HG03520 (cell line): ENCODE measurements at regions not wholly inside any gene's neighbourhood (a gene's known extent, or its start where the extent isn't known, plus 50 kb on each side); places are given as distances from the start of the nearest gene placed in this dataset.
"Not testable (repeated sequence)": the region's sequence is repeated elsewhere in the genome, so short reads cannot be mapped to it uniquely, and the experiment has no call there.

Experiments
- ATAC-seq: cut with Tn5 transposase; IDR thresholded peaks from one replicate; pipeline ENCODE4 v1.9.1; 2021; ENCODE audit warnings: mild to moderate bottlenecking, moderate library complexity; ENCODE audit not compliant: unreplicated experiment

DNA sequence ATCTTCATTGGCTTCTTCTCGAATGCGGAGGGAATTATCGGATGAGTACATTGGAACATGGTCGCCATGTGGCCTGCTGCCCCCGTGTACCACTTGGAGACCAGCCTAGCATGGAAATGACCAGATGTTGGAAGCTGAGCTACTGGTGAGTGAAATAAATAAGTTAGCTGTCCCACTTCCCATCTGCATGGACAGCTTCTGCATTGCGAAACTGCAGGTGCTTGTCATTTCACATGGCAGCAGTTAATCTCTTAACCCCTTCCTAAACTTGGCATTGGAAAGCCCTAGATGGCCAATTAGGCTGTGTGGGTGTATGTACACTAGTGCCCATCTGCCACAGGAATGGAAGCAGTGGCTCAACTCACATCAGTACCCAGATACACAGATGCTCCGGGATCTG, 246.6 kb upstream of the IL12B start:
- no peak for ATAC-seq

DNA sequence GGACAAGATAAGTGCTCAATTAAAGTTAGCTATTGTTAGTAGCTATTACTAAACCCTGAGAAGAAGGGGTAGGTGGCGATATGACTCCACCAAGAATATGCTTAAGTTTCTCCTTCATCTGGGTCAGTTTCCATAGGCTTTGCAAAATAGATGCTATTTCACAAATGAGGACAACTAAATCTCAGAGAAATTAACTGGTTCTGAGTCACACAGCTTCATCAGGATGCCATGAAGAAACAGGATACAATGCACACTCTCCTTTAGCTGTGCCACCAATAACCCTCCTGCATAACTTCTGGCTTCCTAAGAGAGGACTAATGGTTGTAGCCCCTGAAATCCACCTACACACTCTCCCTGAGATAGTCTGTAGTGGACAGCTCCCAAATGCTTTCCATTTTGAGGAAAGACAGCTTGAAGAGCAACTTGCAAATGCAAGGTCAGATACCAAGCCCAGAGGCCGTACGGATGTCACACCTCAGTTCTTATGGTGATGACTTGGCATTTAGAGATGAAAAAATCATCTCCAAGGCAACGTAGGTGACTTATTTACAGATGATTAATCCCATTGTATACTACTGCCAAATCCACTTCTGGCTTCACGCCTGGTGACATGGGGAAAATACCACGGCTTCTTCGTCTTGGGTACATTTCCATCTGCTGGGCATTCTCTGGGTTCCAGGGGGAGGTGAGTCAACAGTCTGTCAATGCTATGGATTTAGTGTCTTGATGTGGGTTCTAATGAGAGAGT, 251.4 kb upstream of the IL12B start:
- ATAC-seq: no peak

DNA sequence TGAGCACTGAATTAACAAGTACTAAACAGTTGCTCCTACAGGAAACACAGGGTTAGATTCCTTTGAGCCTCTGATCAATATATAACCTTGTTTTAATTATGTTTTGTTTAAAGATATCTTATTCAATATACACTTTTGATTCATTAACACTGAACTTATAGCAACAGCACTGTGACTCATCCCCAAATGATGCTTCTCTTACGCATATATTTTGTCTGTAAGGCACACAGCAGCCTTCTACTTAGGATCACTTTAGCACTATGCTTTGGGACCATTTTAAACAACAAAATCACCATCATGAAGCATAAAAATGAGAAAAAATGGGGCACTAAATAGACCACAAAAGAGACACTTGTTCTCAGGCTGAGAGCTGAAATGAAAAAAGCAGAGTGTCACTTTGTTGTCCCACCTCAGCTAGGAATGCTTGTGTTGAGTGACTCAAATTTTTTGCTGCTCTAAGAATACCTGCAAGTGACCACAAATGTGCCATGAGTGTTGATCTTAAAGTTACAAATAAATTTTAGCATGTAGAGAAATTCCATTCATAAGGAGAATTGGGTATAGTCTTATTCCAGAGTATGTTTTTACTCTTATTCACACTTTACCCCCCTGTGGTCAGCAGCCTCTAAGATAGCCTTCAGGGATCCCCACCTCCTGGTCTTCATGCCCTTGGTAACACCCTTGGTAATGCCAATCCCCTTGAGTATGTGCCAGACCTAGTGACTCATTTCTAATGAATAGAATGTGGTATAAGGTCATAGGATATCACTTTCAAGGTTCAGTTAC, 252.7 kb upstream of the IL12B start:
- ATAC-seq: no peak

DNA sequence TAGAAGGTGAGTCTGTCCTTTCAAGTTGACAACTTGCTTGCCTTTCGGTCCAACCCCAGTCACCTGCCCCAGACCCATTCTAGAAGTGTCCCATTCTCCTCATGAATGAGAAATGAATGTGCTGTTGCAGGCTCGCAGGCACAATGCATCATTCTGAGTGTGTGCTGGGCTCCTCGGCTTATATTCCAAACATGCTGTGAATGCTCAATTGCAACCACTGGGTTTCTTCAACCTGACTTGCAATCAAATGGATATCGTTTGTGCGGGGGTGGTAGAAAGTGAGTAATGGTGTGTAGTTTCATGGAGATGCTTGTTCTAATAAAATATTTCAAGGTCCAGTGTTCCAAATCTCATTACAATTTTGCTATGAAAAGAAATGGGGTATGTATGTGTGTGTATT, 256.6 kb upstream of the IL12B start:
- ATAC-seq: no peak

DNA sequence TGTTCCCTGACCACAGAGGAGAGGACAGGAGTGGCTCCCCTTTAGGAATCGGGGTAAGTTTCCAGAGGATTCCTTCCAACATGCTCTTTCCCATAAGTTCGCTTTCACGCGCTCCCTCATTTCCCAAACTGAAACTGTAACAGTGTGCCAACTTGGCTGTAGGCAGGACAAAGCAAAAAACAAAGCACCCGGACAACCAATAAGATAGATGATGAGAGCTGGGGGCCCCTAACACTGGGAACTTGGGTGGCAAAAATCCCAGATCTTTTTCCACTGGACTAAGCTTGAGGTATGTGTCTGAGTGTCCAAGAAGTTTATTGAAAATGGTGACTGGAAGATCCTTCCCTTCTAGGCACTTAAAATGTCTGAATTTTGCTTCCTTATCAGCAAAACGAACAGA, 258.7 kb upstream of the IL12B start:
- no peak for ATAC-seq

DNA sequence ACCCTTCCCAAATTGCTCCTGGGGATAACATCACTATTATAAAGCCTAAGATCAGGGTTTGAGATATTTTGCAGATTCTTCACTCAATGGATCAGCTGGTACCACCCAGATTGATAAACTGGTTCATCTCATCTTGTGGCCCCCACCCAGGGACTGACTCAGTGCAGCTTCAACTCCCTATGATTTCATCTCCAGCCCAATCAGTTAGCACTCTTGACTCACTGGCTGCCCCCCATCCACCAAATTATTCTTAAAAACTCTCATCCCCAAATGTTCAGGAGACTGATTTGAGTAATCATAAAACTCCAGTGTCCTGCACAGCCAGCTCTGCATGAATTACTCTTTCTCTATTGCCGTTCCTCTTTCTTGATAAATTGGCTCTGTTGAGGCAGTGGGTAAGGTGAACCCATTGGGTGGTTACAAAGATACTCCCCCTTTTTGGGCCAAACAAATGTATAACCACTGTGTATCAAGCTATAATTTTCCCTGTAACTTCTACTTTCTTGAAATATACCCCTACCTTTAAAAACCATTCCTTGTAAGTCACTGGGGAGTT, 263.3 kb upstream of the IL12B start:
- ATAC-seq: no peak

DNA sequence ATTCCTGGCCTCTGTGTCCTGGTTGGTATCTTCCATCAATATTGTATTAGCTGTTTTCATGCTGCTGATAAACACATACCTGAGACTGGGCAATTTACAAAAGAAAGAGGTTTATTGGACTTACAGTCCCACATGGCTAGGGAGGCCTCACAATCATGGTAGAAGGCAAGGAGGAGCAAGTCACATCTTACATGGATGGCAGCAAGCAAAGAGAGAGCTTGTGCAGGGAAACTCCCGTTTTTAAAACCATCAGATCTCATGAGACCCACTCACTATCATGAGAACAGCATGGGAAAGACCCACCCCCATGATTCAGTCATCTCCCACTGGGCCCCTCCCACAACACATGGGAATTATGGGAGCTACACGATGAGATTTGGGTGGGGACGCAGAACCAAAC, 265.3 kb upstream of the IL12B start:
- ATAC-seq: not testable (repeated sequence)

DNA sequence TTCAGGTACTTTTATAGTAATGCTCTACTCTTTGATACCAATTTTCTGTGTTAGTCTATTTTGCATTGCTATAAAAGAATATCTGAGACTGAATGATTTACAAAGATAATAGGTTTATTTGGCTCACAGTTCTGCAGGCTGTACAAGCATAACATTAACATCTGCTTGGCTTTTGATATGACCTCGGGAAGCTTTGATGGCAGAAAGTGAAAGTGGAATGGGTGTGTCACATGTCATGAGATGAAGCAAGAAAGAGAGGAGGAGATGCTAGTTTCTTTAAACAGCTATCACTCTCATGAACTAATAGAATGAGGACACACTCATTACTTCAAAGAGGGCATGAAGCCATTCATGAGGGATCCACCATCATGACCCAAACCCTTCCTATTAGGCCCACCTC, 270.9 kb upstream of the IL12B start:
- no peak for ATAC-seq

DNA sequence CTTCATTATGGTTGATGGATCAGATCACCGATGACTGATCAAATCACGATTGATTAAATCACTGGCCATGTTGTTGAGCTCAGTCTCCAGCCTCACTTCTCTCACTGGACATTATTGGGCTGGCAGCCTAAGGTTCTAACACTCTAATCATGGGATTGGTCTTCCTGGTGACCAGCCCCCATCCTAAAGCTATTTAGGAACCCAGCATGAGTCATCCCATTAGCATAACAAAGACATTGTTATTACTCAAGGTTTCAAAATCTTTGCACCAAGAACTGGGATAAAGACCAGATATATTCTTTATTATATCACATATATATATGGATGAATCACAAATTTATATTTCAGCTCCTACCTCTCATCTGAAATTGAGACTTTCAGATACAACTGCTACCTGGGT, 272.1 kb upstream of the IL12B start:
- ATAC-seq: no peak

DNA sequence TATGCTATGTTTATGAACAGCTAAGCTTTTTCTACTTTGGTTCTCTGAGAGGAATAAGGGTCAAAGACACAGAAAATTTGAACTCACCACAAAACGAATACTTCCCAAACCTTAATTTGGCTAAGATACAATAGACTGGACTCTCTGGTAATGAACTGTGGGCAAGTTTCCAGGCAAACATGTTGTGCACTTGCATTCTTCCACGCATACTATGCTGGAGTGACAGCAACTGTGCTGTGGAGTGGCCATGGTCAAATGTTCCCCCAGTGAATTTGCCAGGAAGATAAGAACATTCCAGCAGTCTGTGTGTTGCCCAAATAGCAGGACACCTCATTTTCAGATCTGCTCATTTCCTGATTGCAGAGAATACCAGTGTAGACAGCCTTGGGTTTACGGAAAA, 275.3 kb upstream of the IL12B start:
- ATAC-seq: no peak

DNA sequence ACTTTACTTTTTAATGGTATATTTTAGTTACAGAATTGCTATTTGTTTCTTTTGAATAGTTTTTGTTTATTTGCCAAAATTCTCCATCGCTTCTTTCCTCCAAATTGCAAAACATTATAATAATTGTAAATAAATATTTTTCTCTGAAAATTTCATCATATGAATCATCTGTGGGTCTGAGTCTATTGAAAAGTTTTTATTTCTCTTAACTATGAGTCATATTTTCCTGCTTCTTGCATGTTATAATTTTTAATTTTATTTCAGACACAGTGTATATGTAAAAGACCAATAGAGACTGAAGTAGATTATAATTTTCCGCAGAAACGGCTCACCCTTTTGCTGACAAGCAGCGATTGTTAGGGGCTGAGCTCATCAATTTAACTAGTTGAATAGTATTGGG, 279.1 kb upstream of the IL12B start:
- ATAC-seq: no peak

DNA sequence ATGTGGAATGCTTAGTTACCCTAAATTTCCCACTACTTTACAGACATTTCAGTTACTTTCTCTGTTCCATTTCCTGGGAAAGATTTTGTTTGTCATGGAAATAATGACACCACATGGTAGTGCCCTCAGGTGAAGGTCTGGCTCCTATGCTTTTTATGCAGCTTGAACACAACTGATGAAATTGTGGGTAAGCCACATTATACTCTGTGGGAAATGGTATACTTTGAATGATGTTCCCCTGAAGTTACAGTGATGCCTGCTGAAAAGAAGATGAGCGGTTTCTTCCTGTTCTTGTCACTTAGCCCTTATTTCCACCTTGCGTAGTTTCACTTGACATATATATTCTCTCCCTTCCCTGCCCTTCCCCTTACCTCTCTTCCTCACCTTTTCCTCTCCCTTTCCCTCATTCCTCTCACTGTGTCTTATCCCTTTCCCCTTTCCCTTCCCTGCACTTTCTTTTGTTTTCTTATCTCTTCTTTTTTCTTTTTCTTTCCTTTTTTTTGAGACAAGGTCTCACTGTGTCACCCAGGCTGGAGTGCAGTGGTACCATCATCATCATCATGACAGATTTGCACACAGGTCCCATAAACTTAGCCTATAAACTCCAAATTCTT, 280.8 kb upstream of the IL12B start:
- ATAC-seq: no peak

DNA sequence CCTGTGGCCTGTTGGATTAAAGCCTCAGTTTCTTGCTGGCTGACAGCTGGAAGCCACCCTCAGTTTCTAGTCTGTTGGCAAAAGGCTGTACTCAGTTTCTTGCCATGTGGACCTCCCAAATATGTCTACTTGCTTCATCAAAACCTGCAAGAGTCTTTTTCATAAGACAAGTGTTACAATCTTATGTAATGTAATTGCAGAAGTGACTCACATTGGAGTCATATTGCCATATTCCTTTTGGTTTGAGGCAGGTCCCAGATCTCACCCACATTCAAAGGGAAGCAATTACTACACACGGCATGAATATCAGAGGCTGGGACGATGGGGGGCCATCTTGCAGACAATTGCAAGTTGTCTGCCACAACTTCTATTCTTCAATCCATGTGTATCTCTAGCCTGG, 286.7 kb upstream of the IL12B start:
- ATAC-seq: no peak

DNA sequence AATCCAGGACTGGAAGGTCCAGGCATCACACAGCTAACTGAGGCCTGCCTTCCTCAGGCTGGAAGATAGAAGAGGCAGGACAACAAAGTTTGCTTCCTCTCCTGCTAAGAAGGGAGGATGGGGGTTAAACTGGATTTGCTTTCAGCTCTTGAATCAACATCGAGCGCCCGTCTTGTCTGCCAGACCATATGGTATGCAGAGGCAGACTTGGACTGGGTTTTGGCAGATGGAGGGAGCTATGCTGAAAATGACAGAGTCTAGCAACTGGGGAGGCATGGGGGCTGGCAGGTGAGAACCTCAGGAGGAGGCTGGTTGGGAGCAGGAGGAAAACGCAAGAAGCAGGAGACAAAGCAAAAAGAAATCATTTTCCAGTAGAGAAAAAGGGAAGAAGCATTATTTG, 289.5 kb upstream of the IL12B start:
- ATAC-seq: no peak

DNA sequence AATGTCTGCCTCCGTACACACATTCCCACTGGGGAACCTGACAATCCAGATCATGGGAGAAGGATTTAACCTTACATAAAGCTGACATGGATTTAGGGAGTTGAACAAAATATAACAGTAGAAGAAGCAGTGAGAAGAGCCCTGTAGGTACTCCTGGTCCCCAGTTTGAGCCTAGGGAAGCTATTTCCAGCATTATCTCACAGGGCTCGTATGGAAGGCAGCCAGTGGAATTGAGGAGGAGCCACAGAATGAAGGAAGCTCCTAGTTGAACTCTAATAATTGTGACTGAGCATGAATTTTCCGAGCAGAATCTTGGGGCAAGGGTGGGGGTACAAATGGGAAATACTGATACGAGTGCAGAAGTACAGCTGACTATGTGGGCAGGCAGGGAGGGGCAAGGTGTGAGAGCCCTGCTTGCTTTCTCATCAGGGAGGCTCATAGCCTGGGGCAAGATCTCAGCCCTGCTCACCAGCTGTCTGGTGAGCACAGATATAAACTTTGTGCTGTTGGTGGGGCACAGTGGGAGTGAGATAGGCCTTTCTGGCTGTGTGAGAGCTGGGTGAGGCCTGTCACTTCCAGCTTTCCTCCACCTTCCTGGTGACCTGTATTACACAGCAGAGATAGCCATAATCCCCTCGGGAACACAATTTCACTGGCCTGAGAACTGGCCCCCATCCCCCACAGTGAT, 290.7 kb upstream of the IL12B start:
- no peak for ATAC-seq

DNA sequence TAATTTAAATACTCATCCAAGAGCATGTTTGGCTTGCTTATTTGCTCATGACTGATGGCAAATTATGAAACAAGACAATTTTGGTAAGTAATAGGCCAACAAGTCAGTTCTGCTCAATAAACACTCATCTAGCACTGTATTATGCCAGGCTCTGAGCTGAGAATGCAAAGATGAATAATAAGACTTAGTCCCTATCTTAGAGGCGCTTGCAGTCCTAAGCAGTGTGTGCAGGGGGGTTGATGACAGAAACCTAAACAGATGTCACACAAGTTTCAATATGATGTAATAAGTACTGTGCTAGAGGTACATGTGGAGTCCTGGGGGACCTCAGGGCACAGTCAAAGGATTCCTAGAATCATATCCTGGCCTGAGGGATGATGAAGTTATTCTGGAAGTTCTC, 287.6 kb upstream of the ADRA1B start:
- no peak for ATAC-seq

DNA sequence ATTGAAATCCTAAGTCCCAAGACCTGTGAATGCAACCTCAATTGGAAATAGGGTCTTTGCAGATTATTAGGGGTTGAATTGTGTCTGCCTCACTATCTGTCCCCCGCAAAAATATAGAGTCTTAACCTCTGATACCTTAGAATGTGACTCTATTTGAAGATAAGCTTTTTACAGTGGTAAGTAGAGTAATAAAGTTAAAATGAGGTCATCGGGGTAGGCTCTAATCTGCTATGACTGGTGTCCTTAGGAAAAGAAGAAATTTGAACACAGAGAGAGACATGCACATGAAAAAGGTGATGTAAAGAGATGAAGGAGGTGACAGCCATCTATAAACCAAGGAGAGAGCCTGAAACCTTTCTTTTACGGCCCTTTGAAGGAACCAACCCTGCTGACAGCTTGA, 287.1 kb upstream of the ADRA1B start:
- no peak for ATAC-seq

DNA sequence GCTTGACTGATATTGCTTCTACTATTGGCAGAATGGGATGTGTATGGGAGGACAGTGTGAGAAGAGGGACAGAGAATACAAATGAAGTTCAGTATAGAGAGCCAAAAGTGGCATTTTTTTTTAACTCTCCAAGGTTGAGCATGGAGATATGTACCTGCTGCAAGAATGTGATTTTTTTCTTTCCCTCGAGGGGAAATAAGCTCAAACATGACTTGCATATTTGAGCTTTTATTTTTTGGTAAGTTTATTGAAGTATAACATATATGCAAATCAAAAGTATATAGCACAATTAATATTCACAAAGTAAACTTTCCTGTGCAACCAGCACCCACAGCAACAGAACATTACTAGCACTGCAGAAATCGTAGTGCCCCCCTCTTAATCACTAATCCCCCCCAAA, 285.7 kb upstream of the ADRA1B start:
- ATAC-seq: no peak

DNA sequence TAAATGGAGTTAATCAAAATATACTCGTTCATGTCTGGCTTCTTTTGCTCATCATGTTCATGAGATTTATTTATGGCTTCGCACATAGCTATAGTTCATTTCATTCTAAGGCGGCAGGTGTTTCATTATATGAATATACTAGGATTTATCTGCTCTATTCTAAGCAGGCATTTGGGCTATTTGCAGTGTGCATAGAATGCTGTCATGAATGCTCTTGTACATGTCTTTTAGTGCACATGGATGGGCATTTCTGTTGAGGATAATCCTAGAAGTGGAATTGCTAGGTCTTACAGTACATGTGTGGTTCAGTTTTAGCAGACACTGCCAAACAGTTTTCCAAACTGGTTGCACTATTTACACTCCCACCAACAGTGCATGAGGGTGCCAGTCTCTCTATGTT, 285.3 kb upstream of the ADRA1B start:
- no peak for ATAC-seq

DNA sequence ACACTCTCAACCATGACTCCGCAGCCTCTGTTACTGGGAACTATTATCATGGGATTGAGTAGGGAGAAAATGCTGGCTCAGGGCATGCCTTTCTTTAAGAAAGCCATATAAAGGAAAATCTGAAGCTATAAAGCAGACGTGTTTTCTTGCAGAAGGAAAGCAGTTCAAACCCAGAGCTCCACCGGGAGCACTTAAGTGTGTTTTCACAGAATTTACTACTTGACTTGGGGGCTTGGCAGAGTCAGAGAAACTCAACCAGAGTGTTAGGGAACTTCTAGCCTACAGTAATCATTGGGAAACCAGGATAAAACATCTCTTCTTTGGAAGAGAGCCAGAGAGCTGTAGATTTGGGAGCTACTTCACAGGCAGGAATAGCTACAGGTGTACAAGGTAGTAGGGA, 283.4 kb upstream of the ADRA1B start:
- ATAC-seq: no peak

DNA sequence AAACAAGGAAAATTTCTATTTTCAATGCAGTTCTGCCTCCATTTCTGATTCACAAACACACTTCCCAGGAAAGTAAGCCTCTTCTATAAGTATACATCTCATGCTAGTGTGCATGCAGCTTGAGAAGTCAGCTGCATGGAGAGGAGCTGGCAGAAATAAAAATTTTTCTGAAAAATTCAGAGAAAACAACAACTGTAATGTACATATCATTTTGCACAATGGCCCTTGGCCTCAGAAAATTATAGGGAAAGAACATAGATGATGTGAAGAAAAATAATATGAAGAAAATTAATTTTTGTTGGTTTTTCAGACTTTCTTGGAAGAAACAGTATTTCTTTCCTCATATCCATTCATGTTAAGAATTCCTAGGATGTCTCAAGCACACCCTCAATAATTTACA, 277.8 kb upstream of the ADRA1B start:
- ATAC-seq: no peak
